Caco-2 (cell line): ENCODE measurements at regions not wholly inside any gene's neighbourhood (a gene's known extent, or its start where the extent isn't known, plus 50 kb on each side); places are given as distances from the start of the nearest gene placed in this dataset.

ENCODE experiments used
- BruUV-seq: library from RNA; stranded (reverse); fragments of 400-500 nt; replicated peaks from 2 replicates; lab custom pipeline; 2021; lab: Mats Ljungman, UMichigan
- CTCF ChIA-PET: fragments of 300-600 bp; sonication (Branson Sonifier 250); formaldehyde crosslinking; loops from one replicate; lab custom pipeline; 2022; ENCODE audit warnings: antibody characterized with exemption; lab: Charles Lee
- POLR2A ChIA-PET: fragments of 300-600 bp; sonication (Branson Sonifier 250); formaldehyde crosslinking; loops from one replicate; lab custom pipeline; 2022; ENCODE audit warnings: antibody characterized with exemption; lab: Charles Lee
- DNase-seq, 2 experiments: peaks; one replicate each; pipeline versions ENCODE4 v3.0.0 to v3.0.0-alpha.2; 2020 to 2022
- H3K27me3 ChIP-seq: replicated peaks from 2 replicates; pipeline ENCODE4 v1.6.0; 2011; ENCODE audit warnings: low read length; ENCODE audit not compliant: control insufficient read depth, insufficient read depth
- H3K36me3 ChIP-seq: 2 replicates; pipeline ENCODE4 v1.5.1; 2011; ENCODE audit warnings: low read length; ENCODE audit not compliant: control insufficient read depth, insufficient read depth
- H3K4me1 ChIP-seq: fragments of 250-450 bp; sonication (Bioruptor Pico); 2 replicates; pipeline ENCODE4 v1.5.1; 2020; ENCODE audit warnings: mild to moderate bottlenecking
- H3K4me3 ChIP-seq: 2 replicates; pipeline ENCODE4 v1.5.1; 2011; ENCODE audit warnings: low read depth, mild to moderate bottlenecking, control low read depth, low read length
- H3K9me3 ChIP-seq: fragments of 250-450 bp; sonication (Bioruptor Pico); 2 replicates; pipeline ENCODE4 v1.5.1; 2020; ENCODE audit warnings: mild to moderate bottlenecking, moderate library complexity
- H3K27ac Mint-ChIP-seq: one replicate; pipeline ENCODE4 v1.8.0; 2022; ENCODE audit warnings: mixed read lengths; ENCODE audit not compliant: unreplicated experiment
- H3K27me3 Mint-ChIP-seq: one replicate; pipeline ENCODE4 v1.8.0; 2022; ENCODE audit warnings: mixed read lengths; ENCODE audit not compliant: insufficient read depth, unreplicated experiment
- H3K36me3 Mint-ChIP-seq: one replicate; pipeline ENCODE4 v1.8.0; 2022; ENCODE audit warnings: mild to moderate bottlenecking, mixed read lengths; ENCODE audit not compliant: insufficient read depth, unreplicated experiment
- H3K4me1 Mint-ChIP-seq: one replicate; pipeline ENCODE4 v1.8.0; 2022; ENCODE audit warnings: low read depth, mixed read lengths; ENCODE audit not compliant: unreplicated experiment
- H3K4me3 Mint-ChIP-seq: one replicate; pipeline ENCODE4 v1.8.0; 2022; ENCODE audit warnings: mild to moderate bottlenecking, moderate library complexity, mixed read lengths; ENCODE audit not compliant: unreplicated experiment
- H3K9me3 Mint-ChIP-seq: one replicate; pipeline ENCODE4 v1.8.0; 2022; ENCODE audit warnings: mixed read lengths; ENCODE audit not compliant: unreplicated experiment
- intact Hi-C: fragments of 100-400 bp; cut with micrococcal nuclease; formaldehyde crosslinking; loops from one replicate; pipeline ENCODE4 v1.10.0; 2022; ENCODE audit not compliant: unreplicated experiment
- TF ChIP-seq, protein P1 (sequence below), 2 experiments: fragments of 200-600 bp in 1 of 2; IDR thresholded peaks; 1 replicate in 1 of 2; 2 replicates in 1 of 2; pipeline versions ENCODE4 v1.5.1 to v1.8.0; 2011 to 2022; ENCODE audit warnings: antibody characterized with exemption in 1 of 2, control low read depth in 1 of 2, inconsistent platforms in 1 of 2, low read depth in 1 of 2, low read length in 1 of 2, mild to moderate bottlenecking in 1 of 2, moderate library complexity in 1 of 2; ENCODE audit not compliant: insufficient read depth in 1 of 2, severe bottlenecking in 1 of 2, unreplicated experiment in 1 of 2

GRCh38 chr7:20507157-20507556, 108.3 kb upstream of the ABCB5 start:
- no peak for DNase-seq
- Histone ChIP-seq H3K4me3 (no peak overlapping the region), H3K27me3 (no peaks in the 10 kb centered on the region), H3K36me3 (no peaks in the 10 kb centered on the region), H3K4me1 (no peaks in the 10 kb centered on the region), H3K9me3 (no peaks in the 10 kb centered on the region)
- TF ChIP-seq, protein P1, sequence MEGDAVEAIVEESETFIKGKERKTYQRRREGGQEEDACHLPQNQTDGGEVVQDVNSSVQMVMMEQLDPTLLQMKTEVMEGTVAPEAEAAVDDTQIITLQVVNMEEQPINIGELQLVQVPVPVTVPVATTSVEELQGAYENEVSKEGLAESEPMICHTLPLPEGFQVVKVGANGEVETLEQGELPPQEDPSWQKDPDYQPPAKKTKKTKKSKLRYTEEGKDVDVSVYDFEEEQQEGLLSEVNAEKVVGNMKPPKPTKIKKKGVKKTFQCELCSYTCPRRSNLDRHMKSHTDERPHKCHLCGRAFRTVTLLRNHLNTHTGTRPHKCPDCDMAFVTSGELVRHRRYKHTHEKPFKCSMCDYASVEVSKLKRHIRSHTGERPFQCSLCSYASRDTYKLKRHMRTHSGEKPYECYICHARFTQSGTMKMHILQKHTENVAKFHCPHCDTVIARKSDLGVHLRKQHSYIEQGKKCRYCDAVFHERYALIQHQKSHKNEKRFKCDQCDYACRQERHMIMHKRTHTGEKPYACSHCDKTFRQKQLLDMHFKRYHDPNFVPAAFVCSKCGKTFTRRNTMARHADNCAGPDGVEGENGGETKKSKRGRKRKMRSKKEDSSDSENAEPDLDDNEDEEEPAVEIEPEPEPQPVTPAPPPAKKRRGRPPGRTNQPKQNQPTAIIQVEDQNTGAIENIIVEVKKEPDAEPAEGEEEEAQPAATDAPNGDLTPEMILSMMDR (IDR thresholded peaks at IDR 0.05; ENCODE audit: insufficient read depth in 1 of 2, low read depth in 1 of 2, low read length in 1 of 2, severe bottlenecking in 1 of 2, unreplicated experiment in 1 of 2), result no peak
- POLR2A ChIA-PET, result no interaction called here
- Mint-ChIP-seq H3K4me3 (no peak overlapping the region), H3K9me3 (no peaks in the 10 kb centered on the region), H3K36me3 (no peaks in the 10 kb centered on the region), H3K27me3 (peaks cover 2% of the 10 kb centered on the region), H3K4me1 (peaks cover 6% of the 10 kb centered on the region), H3K27ac (no peak overlapping the region)
- CTCF ChIA-PET, result no interaction called here
- intact Hi-C loops, result no loop called here
- BruUV-seq, result no TSS peak

DNA sequence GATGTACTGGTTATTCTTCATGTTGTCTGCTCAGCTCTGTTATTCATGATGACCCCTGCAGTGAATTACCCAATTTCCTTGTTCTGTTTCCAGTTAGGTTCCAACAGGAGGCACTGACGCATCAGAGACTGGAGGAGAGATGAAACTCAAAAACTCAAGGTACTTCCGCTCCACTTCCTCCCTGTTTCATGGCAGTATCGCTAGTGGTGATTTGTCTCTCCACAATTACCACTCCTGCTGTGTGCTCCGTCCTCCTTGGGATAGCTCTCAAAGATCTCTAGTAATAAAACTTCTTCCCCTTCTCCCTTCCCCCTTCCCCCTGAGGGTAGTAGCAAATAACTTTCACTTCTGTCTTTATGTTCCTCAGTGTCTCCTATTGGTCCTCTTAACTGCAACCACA, 107.4 kb upstream of the ABCB5 start:
- POLR2A ChIA-PET, result no interaction called here
- Histone ChIP-seq H3K4me1 (no peaks in the 10 kb centered on the region), H3K9me3 (no peaks in the 10 kb centered on the region), H3K36me3 (no peaks in the 10 kb centered on the region), H3K4me3 (no peak overlapping the region), H3K27me3 (no peaks in the 10 kb centered on the region)
- DNase-seq, result no peak
- Mint-ChIP-seq H3K4me1 (peaks cover 6% of the 10 kb centered on the region), H3K36me3 (no peaks in the 10 kb centered on the region), H3K27me3 (peaks cover 2% of the 10 kb centered on the region), H3K4me3 (no peak overlapping the region), H3K9me3 (no peaks in the 10 kb centered on the region), H3K27ac (no peak overlapping the region)
- TF ChIP-seq, protein P1 (IDR thresholded peaks at IDR 0.05; ENCODE audit: insufficient read depth in 1 of 2, low read depth in 1 of 2, low read length in 1 of 2, severe bottlenecking in 1 of 2, unreplicated experiment in 1 of 2), result no peak
- intact Hi-C loops, result no loop called here
- no TSS peak for BruUV-seq
- CTCF ChIA-PET, result no interaction called here

- intact Hi-C loops, result no loop called here
- Histone ChIP-seq H3K9me3 (no peaks in the 10 kb centered on the region), H3K36me3 (no peaks in the 10 kb centered on the region), H3K4me1 (no peaks in the 10 kb centered on the region), H3K27me3 (no peaks in the 10 kb centered on the region), H3K4me3 (no peak overlapping the region)
- H3K27ac Mint-ChIP-seq, result no peak overlapping the region
- peaks cover 2% of the 10 kb centered on the region for H3K27me3 Mint-ChIP-seq
- TF ChIP-seq, protein P1 (IDR thresholded peaks at IDR 0.05; ENCODE audit: insufficient read depth in 1 of 2, low read depth in 1 of 2, low read length in 1 of 2, severe bottlenecking in 1 of 2, unreplicated experiment in 1 of 2), result no peak
- peaks cover 6% of the 10 kb centered on the region for H3K4me1 Mint-ChIP-seq
- H3K36me3 Mint-ChIP-seq, result no peaks in the 10 kb centered on the region
- no peaks in the 10 kb centered on the region for H3K9me3 Mint-ChIP-seq
- no peak overlapping the region for H3K4me3 Mint-ChIP-seq
- ChIA-PET CTCF (interaction anchor here (1.0 kb wide), 1 partner anchor 88 kb away, joined by 3 read pairs; no protein-coding TSS in a partner anchor), POLR2A (no interaction called here)
- BruUV-seq, result no TSS peak
- DNase-seq, result no peak
Observed at GRCh38 chr7:20509892-20510572, 105.4 kb upstream of the ABCB5 start.
